Erythroblast (primary cell): ENCODE measurements at regions not wholly inside any gene's neighbourhood (a gene's known extent, or its start where the extent isn't known, plus 50 kb on each side); places are given as distances from the start of the nearest gene placed in this dataset.

Source experiments
- GATA1 ChIP-seq: IDR thresholded peaks from 2 replicates; pipeline ENCODE4 v1.6.1; 2011; ENCODE audit warnings: low read depth, mild to moderate bottlenecking, control low read depth, low read length, moderate library complexity
- POLR2A ChIP-seq: IDR thresholded peaks from 2 replicates; pipeline ENCODE4 v1.6.1; 2011; ENCODE audit warnings: mild to moderate bottlenecking, low read length

GRCh38 chr13:50521006-50521830 lies 322.3 kb downstream of the DLEU7 start:
- no peak for TF ChIP-seq POLR2A
- TF ChIP-seq GATA1, result no peak
